Vagina (tissue), 2 donors: ENCODE measurements at regions not wholly inside any gene's neighbourhood (a gene's known extent, or its start where the extent isn't known, plus 50 kb on each side); places are given as distances from the start of the nearest gene placed in this dataset.

Experiments
- CTCF ChIP-seq, 3 experiments: fragments of 450-650 bp in 2 of 3; fragments of 200-600 bp in 1 of 3; sonication (generic) in 1 of 3; IDR thresholded peaks; one replicate each; pipeline ENCODE4 v1.5.1; 2017 to 2019; ENCODE audit warnings: antibody characterized with exemption in 3 of 3, mild to moderate bottlenecking in 2 of 3, moderate library complexity in 2 of 3
- POLR2A ChIP-seq, 2 donors: fragments of 450-650 bp; IDR thresholded peaks; one replicate each; pipeline ENCODE4 v1.6.1; 2017; ENCODE audit warnings: antibody characterized with exemption in 2 of 2, mild to moderate bottlenecking in 2 of 2, moderate library complexity in 2 of 2
- POLR2AphosphoS5 ChIP-seq, 2 donors: sonication (generic); formaldehyde crosslinking; IDR thresholded peaks; one replicate each; pipeline ENCODE4 v1.9.0; 2017; ENCODE audit warnings: antibody characterized with exemption in 2 of 2, mild to moderate bottlenecking in 2 of 2, low read depth in 1 of 2; ENCODE audit not compliant: insufficient read depth in 1 of 2

- TF ChIP-seq CTCF (IDR thresholded peaks at IDR 0.05) (no peak), POLR2AphosphoS5 (IDR thresholded peaks at IDR 0.05; ENCODE audit: insufficient read depth in 1 of 2, low read depth in 1 of 2) (no peak), POLR2A (IDR thresholded peaks at IDR 0.05) (no peak)
These were observed 217.8 kb upstream of the EGLN3 start for GRCh38 chr14:34168656-34169055.
